ENCODE measurements at regions not wholly inside any gene's neighbourhood (a gene's known extent, or its start where the extent isn't known, plus 50 kb on each side); places are given as distances from the start of the nearest gene placed in this dataset.

DNA sequence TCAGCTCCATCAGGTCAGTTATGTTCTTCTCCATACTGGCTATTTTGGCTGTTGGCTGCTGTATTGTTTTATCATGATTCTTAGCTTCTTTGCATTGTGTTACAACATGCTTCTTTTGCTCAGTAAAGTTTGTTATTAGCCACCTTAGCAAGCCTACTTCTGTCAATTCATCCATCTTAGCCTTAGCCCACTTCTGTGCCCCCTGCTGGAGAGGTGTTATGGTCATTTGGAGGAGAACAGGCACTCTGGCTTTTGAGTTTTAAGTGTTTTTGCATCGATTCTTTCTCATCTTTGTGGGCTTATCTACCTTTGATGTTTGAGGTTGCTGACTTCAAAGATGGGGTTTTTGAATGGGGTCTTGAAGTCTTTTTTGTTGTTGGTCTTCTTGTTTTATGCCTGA lies 204.6 kb upstream of the FOXP2 start:
- ChIA-PET CTCF (no interaction called here), POLR2A (ENCODE audit: low non-redundant PET) (no interaction called here)
- no peak overlapping the region for H3K27ac ChIP-seq
- TF ChIP-seq, protein P1, sequence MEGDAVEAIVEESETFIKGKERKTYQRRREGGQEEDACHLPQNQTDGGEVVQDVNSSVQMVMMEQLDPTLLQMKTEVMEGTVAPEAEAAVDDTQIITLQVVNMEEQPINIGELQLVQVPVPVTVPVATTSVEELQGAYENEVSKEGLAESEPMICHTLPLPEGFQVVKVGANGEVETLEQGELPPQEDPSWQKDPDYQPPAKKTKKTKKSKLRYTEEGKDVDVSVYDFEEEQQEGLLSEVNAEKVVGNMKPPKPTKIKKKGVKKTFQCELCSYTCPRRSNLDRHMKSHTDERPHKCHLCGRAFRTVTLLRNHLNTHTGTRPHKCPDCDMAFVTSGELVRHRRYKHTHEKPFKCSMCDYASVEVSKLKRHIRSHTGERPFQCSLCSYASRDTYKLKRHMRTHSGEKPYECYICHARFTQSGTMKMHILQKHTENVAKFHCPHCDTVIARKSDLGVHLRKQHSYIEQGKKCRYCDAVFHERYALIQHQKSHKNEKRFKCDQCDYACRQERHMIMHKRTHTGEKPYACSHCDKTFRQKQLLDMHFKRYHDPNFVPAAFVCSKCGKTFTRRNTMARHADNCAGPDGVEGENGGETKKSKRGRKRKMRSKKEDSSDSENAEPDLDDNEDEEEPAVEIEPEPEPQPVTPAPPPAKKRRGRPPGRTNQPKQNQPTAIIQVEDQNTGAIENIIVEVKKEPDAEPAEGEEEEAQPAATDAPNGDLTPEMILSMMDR (conservative IDR thresholded peaks at IDR 0.05; ENCODE audit: low read depth) = no peak
- DNase-seq (ENCODE audit: low spot score) = no peak

DNA sequence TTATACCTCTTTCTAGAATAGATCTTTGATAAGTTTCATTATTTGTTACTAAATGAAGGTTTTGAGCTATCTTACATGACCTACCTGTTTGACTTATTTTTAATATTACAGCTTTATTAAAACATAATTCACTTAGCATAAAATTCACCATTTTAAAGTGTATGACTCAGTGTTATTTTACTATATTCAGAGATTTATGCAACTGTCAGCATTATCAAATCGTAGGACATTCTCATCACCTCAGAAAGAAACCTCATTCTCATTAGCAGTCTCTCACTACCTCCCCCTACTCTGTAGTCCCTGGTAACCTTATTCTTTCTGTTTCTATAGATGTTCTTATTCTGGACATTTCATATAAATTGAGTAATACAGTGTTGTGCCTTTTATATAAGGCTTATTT lies 207.9 kb upstream of the FOXP2 start:
- ChIA-PET CTCF (no interaction called here), POLR2A (ENCODE audit: low non-redundant PET) (no interaction called here)
- TF ChIP-seq, protein P1 (conservative IDR thresholded peaks at IDR 0.05; ENCODE audit: low read depth) = no peak
- no peak overlapping the region for H3K27ac ChIP-seq
- DNase-seq (ENCODE audit: low spot score) = no peak

DNA sequence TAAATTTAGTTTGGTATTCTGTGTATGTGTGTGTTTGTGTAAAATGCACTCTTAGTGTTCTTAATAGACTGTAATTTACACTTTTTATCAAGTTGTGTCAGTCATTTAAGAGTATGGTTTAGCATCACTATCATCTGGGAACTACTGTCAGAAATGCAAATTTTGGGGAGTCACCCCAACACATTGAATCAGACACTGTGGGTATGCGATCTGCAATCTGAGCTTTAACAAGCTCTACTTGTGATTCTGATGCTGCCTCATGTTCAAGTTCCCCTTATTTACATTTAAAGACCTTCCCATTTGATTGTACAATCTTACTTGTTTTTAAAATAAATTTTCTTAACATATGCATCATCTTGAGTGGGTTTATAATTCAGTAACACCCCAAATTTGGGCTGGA lies 218.1 kb upstream of the FOXP2 start:
- TF ChIP-seq, protein P1 (conservative IDR thresholded peaks at IDR 0.05; ENCODE audit: low read depth) = no peak
- CTCF ChIA-PET = interaction anchor here (0.7 kb wide), 1 partner anchor 558 kb away, joined by 3 read pairs; no protein-coding TSS in a partner anchor
- H3K27ac ChIP-seq = no peak overlapping the region
- no peak for DNase-seq (ENCODE audit: low spot score)
- POLR2A ChIA-PET (ENCODE audit: low non-redundant PET) = no interaction called here

DNA sequence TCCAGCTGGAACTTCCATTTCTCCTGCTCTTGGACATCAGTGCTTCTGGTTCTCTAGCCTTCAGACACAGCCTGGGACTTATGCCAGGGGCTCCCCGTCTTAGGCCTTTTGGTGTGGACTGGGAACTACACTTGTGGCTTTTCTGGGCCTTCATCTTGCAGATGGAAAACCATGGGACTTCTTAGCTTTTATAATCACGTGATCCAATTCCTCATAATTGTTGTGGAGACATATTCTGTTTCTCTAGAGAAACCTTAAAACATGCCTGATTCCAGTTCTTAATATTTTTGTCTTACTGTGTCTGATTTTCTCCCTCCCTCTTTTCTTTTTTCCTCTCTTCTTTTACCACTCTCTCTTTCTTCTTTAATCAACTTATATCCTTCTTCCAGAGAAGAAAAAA lies 224.2 kb upstream of the FOXP2 start:
- TF ChIP-seq, protein P1 (conservative IDR thresholded peaks at IDR 0.05; ENCODE audit: low read depth) = no peak
- no peak for DNase-seq (ENCODE audit: low spot score)
- CTCF ChIA-PET = no interaction called here
- POLR2A ChIA-PET (ENCODE audit: low non-redundant PET) = no interaction called here
- no peak overlapping the region for H3K27ac ChIP-seq

DNA sequence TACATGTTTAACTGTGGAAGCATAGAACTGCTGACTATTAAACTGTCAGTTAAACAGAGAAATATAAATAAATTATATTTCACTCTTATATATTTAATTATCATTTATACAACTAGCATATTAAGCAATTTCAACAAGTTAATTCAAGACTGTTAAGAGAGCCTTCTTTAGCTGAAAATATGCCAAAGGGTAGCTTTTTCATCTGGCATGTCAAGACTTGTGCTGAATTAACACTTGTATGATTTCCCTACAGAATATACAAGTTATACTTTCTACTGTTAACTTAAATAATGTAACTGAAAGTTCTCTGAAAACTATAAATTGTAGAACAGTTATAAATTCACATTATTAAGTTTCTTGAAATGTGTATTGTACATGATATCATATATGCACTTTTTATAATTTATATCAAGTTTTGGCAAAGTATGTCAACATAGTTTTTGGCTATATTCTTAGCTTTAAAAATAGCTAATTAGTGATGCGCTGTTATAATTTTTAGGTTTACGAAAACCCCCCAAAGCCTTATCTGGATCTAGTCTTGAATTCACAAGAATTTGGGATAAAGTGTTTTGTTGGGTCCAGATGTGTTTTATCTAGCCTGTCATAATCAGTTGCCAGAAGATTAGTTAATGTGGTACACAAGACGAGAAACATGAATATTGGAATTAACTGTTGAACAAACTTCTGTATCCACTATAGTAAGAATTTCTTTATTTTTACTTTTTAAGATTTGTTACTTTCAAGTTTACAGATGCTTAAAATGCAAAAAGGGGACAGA lies 231.1 kb upstream of the FOXP2 start:
- TF ChIP-seq, protein P1 (conservative IDR thresholded peaks at IDR 0.05; ENCODE audit: low read depth) = no peak
- ChIA-PET CTCF (no interaction called here), POLR2A (ENCODE audit: low non-redundant PET) (no interaction called here)
- DNase-seq (ENCODE audit: low spot score) = peak; percentile 1
- no peak overlapping the region for H3K27ac ChIP-seq

DNA sequence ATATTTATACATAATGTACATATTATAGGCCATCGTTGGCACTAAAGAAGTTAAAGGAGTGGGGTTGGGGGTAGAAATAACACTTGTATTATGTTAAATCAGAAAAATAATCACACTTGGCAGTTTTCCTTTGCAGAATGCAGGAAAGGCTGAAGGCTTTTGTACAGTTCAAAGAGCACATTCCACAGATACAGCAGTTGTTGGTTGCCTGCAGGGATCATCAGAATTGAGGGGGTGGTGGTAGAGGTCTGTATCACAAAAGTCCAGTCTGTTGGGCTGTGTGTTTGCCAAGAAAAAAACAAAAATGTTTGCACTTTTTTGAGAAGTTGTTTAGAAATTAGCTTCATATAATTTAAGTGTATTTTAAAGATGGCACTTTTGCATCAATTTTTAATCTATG lies 231.8 kb upstream of the FOXP2 start:
- no peak overlapping the region for H3K27ac ChIP-seq
- POLR2A ChIA-PET (ENCODE audit: low non-redundant PET) = no interaction called here
- CTCF ChIA-PET = no interaction called here
- TF ChIP-seq, protein P1 (conservative IDR thresholded peaks at IDR 0.05; ENCODE audit: low read depth) = no peak
- DNase-seq (ENCODE audit: low spot score) = no peak

Measured in RWPE1 (cell line).